ENCODE measurements at regions not wholly inside any gene's neighbourhood (a gene's known extent, or its start where the extent isn't known, plus 50 kb on each side); places are given as distances from the start of the nearest gene placed in this dataset.

DNA sequence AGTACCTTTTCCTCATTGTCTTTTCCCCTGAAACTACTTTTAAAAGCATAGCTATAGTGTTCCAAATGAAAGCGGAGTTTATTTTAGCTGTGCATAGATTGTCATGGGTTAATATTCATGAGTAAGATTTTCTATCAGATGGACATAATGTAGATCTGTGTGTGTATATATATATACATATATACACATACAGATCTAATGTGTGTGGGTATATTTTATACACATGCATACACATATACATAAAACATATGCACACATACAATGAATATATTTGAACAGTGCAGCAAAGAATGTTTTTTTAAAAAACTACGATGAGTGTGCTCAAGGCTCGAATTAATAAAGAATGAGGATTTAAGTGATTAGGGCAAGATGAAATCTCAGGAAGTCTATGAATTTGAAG, 328.3 kb upstream of the IL12A start:
- no peaks in the 10 kb centered on the region for H3K4me1 ChIP-seq (replicated peaks)
- DNase-seq (ENCODE audit: low spot score) = no peak
- no peak overlapping the region for H3K27ac ChIP-seq
- H3K27me3 ChIP-seq (replicated peaks; ENCODE audit: insufficient read depth) = no peaks in the 10 kb centered on the region
- H3K36me3 ChIP-seq = no peaks in the 10 kb centered on the region
- no peaks in the 10 kb centered on the region for H3K9me3 ChIP-seq
- TF ChIP-seq POLR2A (IDR thresholded peaks at IDR 0.05) (no peak), POLR2AphosphoS5 (IDR thresholded peaks at IDR 0.05) (no peak)
- TF ChIP-seq, protein P1, sequence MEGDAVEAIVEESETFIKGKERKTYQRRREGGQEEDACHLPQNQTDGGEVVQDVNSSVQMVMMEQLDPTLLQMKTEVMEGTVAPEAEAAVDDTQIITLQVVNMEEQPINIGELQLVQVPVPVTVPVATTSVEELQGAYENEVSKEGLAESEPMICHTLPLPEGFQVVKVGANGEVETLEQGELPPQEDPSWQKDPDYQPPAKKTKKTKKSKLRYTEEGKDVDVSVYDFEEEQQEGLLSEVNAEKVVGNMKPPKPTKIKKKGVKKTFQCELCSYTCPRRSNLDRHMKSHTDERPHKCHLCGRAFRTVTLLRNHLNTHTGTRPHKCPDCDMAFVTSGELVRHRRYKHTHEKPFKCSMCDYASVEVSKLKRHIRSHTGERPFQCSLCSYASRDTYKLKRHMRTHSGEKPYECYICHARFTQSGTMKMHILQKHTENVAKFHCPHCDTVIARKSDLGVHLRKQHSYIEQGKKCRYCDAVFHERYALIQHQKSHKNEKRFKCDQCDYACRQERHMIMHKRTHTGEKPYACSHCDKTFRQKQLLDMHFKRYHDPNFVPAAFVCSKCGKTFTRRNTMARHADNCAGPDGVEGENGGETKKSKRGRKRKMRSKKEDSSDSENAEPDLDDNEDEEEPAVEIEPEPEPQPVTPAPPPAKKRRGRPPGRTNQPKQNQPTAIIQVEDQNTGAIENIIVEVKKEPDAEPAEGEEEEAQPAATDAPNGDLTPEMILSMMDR (IDR thresholded peaks at IDR 0.05) = no peak
- H3K4me3 ChIP-seq = no peak overlapping the region
- WGBS = 91% methylated on average over 3 of the region's 3 CpGs
- intact Hi-C loops (cut with DNase I) = no loop called here

DNA sequence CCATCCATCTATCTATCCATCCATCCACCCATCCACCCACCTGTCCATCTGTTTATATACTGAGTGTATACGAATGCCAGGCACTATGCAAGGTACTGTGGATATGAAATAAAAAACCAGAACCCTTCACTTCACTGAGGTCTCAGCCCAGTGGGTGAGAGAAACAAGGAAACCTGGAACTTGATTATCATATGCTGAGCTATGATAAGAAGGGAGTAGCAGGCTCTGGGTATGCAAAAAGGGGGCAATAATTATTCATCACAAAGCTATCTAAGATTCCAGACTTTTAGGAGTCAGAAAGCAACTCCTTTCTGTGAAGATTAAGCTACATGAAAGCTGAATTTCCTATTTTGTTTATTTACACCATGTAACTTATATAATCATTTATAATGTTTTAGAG, 327.7 kb upstream of the IL12A start:
- 78% methylated on average over 1 of the region's 1 CpG for WGBS
- TF ChIP-seq POLR2AphosphoS5 (IDR thresholded peaks at IDR 0.05) (no peak), POLR2A (IDR thresholded peaks at IDR 0.05) (no peak)
- TF ChIP-seq, protein P1 (IDR thresholded peaks at IDR 0.05) = no peak
- intact Hi-C loops (cut with DNase I) = no loop called here
- Histone ChIP-seq H3K36me3 (no peaks in the 10 kb centered on the region), H3K27me3 (replicated peaks; ENCODE audit: insufficient read depth) (no peaks in the 10 kb centered on the region), H3K9me3 (no peaks in the 10 kb centered on the region), H3K4me3 (no peak overlapping the region), H3K4me1 (replicated peaks) (no peaks in the 10 kb centered on the region), H3K27ac (no peak overlapping the region)
- no peak for DNase-seq (ENCODE audit: low spot score)

DNA sequence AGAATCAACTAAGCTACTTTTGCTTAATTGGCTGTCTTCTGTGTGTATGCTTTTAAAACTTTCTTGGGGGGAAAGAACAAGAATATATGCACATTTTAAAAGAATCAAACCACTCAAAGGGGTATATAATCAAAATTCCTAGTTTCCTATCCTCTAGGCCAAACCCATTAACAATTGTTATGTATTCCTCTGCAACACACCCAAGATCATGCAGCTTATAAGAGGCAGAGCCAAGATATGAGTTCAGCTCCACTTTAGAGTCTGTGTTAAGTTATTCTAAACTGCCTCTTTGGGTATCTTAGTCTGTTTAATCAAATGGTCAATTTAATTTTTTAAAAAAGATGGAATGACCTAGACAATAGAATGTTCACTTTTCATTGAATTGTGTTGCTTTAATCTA, 326.1 kb upstream of the IL12A start:
- H3K36me3 ChIP-seq = no peaks in the 10 kb centered on the region
- intact Hi-C loops (cut with DNase I) = no loop called here
- H3K4me1 ChIP-seq (replicated peaks) = no peaks in the 10 kb centered on the region
- no peak overlapping the region for H3K4me3 ChIP-seq
- no peak overlapping the region for H3K27ac ChIP-seq
- DNase-seq (ENCODE audit: low spot score) = no peak
- TF ChIP-seq, protein P1 (IDR thresholded peaks at IDR 0.05) = no peak
- TF ChIP-seq POLR2AphosphoS5 (IDR thresholded peaks at IDR 0.05) (no peak), POLR2A (IDR thresholded peaks at IDR 0.05) (no peak)
- no peaks in the 10 kb centered on the region for H3K9me3 ChIP-seq
- no peaks in the 10 kb centered on the region for H3K27me3 ChIP-seq (replicated peaks; ENCODE audit: insufficient read depth)

DNA sequence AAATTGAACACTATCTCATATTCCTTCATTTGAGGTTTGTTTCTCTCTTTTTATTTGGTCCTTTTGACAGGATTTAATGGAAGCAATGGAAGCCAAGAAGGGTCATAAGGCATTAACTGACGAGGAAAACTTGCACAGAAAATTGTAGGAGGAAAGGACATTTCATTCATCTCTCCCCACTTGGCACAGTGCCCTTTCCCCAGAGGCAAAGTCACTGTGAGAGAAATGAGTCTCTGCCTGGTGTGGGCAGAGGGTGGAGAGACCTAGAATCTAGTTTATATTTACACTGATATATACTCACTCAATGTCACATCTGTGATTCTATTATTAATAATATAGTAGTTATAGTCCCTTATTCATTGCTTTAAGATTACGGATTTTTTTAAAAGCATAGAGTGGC, 324.6 kb upstream of the IL12A start:
- 69% methylated on average over 2 of the region's 2 CpGs for WGBS
- DNase-seq (ENCODE audit: low spot score) = no peak
- Histone ChIP-seq H3K4me3 (no peak overlapping the region), H3K27ac (no peak overlapping the region), H3K36me3 (no peaks in the 10 kb centered on the region), H3K9me3 (no peaks in the 10 kb centered on the region), H3K27me3 (replicated peaks; ENCODE audit: insufficient read depth) (no peaks in the 10 kb centered on the region), H3K4me1 (replicated peaks) (no peaks in the 10 kb centered on the region)
- intact Hi-C loops (cut with DNase I) = no loop called here
- TF ChIP-seq POLR2AphosphoS5 (IDR thresholded peaks at IDR 0.05) (no peak), POLR2A (IDR thresholded peaks at IDR 0.05) (no peak)

DNA sequence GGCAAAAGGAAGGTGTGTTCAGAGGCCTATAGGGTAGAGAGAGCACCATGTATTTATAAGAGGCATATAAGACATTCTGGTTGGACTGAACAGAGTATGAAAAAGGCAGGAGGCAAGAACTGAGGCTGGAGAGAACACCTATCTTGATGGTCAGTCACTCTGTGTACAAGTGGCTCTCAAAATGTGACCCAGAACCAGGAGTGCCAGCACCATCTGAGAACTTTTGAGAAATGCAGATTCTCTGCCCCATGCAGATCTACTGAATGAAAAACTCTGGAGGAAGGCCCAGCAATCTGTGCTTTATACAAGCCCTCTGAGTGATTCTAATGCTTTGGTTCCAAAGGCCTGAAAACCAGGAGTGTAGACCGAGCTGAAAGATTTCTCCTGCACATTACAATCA, 324.0 kb upstream of the IL12A start:
- TF ChIP-seq POLR2AphosphoS5 (IDR thresholded peaks at IDR 0.05) (no peak), POLR2A (IDR thresholded peaks at IDR 0.05) (no peak)
- TF ChIP-seq, protein P1 (IDR thresholded peaks at IDR 0.05) = no peak
- no peak for DNase-seq (ENCODE audit: low spot score)
- H3K9me3 ChIP-seq = no peaks in the 10 kb centered on the region
- H3K4me1 ChIP-seq (replicated peaks) = no peaks in the 10 kb centered on the region
- H3K36me3 ChIP-seq = no peaks in the 10 kb centered on the region
- H3K27ac ChIP-seq = no peak overlapping the region
- no peak overlapping the region for H3K4me3 ChIP-seq
- H3K27me3 ChIP-seq (replicated peaks; ENCODE audit: insufficient read depth) = no peaks in the 10 kb centered on the region
- intact Hi-C loops (cut with DNase I) = no loop called here
- 90% methylated on average over 1 of the region's 1 CpG for WGBS
